Mammary epithelial cell (primary cell): ENCODE measurements at regions not wholly inside any gene's neighbourhood (a gene's known extent, or its start where the extent isn't known, plus 50 kb on each side); places are given as distances from the start of the nearest gene placed in this dataset.

Experiments used
- CTCF ChIP-seq, 2 donors: IDR thresholded peaks in 1 of 2; conservative IDR thresholded peaks in 1 of 2; 2 replicates each; pipeline ENCODE4 v1.5.1; 2011 to 2012; ENCODE audit warnings: inconsistent platforms in 2 of 2, low read length in 2 of 2, mild to moderate bottlenecking in 2 of 2, control low read depth in 1 of 2, low read depth in 1 of 2; ENCODE audit not compliant: insufficient read depth in 1 of 2; ENCODE audit errors: extremely low read depth in 1 of 2
- EZH2 ChIP-seq: IDR thresholded peaks from 2 replicates; pipeline ENCODE4 v1.6.1; 2012; ENCODE audit warnings: low read length, inconsistent platforms, borderline replicate concordance

- TF ChIP-seq EZH2 (no peak), CTCF (conservative IDR thresholded peaks at IDR 0.05 in 1 of 2, IDR thresholded peaks at IDR 0.05 in 1 of 2; ENCODE audit: extremely low read depth in 1 of 2, insufficient read depth in 1 of 2, low read depth in 1 of 2, low read length in 2 of 2) (no peak)
Observed at GRCh38 chr4:126783191-126783590, 849.6 kb upstream of the INTU start.
